ENCODE measurements at regions not wholly inside any gene's neighbourhood (a gene's known extent, or its start where the extent isn't known, plus 50 kb on each side); places are given as distances from the start of the nearest gene placed in this dataset.

GRCh38 chr3:182462152-182462551 lies 331.2 kb upstream of the ATP11B start:
- H2AK9ac ChIP-seq (replicated peaks; ENCODE audit: low read depth, low read length, poor library complexity): no peak overlapping the region
- no peaks in the 10 kb centered on the region for H3K79me1 ChIP-seq (ENCODE audit: low read depth in 1 of 2, low read length in 2 of 2)
- intact Hi-C loops (cut with micrococcal nuclease): no loop called here
- no peak overlapping the region for H3K27ac ChIP-seq (ENCODE audit: insufficient read depth, low read length)
- in situ Hi-C loops (cut with MboI; ENCODE audit: low sequenced_read_pairs): no loop called here
- dilution Hi-C loops (cut with HindIII; ENCODE audit: low sequenced_read_pairs, unreplicated experiment): no loop called here
- no peak overlapping the region for H3K18ac ChIP-seq (ENCODE audit: low read depth, low read length)
- no peak for ATAC-seq (ENCODE audit: low read depth)
- no peak overlapping the region for H3K4me3 ChIP-seq (ENCODE audit: insufficient read depth, low read depth, low read length)
- no peak overlapping the region for H3K4ac ChIP-seq (ENCODE audit: low read depth, low read length)
- H2BK120ac ChIP-seq (ENCODE audit: low read depth, low read length): no peak overlapping the region
- H3K14ac ChIP-seq (replicated peaks; ENCODE audit: low read depth, low read length): no peak overlapping the region
- H4K91ac ChIP-seq (ENCODE audit: insufficient read depth, low read depth, low read length): no peak overlapping the region
- H3K56ac ChIP-seq (ENCODE audit: extremely low read depth, insufficient read depth, low read length): no peak overlapping the region
- H2AFZ ChIP-seq (replicated peaks; ENCODE audit: low read length, poor library complexity): no peak overlapping the region
- DNase-seq: no peak
- H2BK15ac ChIP-seq (ENCODE audit: low read depth, low read length): no peak overlapping the region
- H3K4me2 ChIP-seq (ENCODE audit: low read depth, low read length): no peak overlapping the region
- no peaks in the 10 kb centered on the region for H4K20me1 ChIP-seq (ENCODE audit: insufficient read depth, low read length)
- TF ChIP-seq SMC3 (IDR thresholded peaks at IDR 0.05; ENCODE audit: low read depth, low read length): no peak
- TF ChIP-seq CEBPB (IDR thresholded peaks at IDR 0.05; ENCODE audit: low read depth, low read length): no peak
- TF ChIP-seq POLR2A (IDR thresholded peaks at IDR 0.05; ENCODE audit: low read depth, low read length): no peak
- TF ChIP-seq MAZ (IDR thresholded peaks at IDR 0.05; ENCODE audit: borderline replicate concordance, low read depth, low read length): no peak
- no peak for TF ChIP-seq CHD1 (IDR thresholded peaks at IDR 0.05; ENCODE audit: low read depth, low read length)
- no peak for TF ChIP-seq CTCF (conservative IDR thresholded peaks at IDR 0.05; ENCODE audit: low read depth, low read length)
- TF ChIP-seq NFE2L2 (IDR thresholded peaks at IDR 0.05; ENCODE audit: low read depth, low read length): no peak
- no peak for TF ChIP-seq RCOR1 (IDR thresholded peaks at IDR 0.05; ENCODE audit: insufficient replicate concordance, low read length)
- TF ChIP-seq MXI1 (IDR thresholded peaks at IDR 0.05; ENCODE audit: borderline replicate concordance, low read depth, low read length): no peak
- TF ChIP-seq, protein P1, sequence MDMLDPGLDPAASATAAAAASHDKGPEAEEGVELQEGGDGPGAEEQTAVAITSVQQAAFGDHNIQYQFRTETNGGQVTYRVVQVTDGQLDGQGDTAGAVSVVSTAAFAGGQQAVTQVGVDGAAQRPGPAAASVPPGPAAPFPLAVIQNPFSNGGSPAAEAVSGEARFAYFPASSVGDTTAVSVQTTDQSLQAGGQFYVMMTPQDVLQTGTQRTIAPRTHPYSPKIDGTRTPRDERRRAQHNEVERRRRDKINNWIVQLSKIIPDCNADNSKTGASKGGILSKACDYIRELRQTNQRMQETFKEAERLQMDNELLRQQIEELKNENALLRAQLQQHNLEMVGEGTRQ (IDR thresholded peaks at IDR 0.05; ENCODE audit: low read depth, low read length): no peak
- TF ChIP-seq RFX5 (IDR thresholded peaks at IDR 0.05; ENCODE audit: low read depth, low read length): no peak
- no peak for TF ChIP-seq BHLHE40 (IDR thresholded peaks at IDR 0.05; ENCODE audit: low read depth, low read length)
- no peak for TF ChIP-seq MAFK (IDR thresholded peaks at IDR 0.05; ENCODE audit: low read depth, low read length)
- TF ChIP-seq RAD21 (IDR thresholded peaks at IDR 0.05; ENCODE audit: low read length): no peak
- no peak for TF ChIP-seq FOS (IDR thresholded peaks at IDR 0.05; ENCODE audit: low read depth, low read length)
- TF ChIP-seq, protein P2, sequence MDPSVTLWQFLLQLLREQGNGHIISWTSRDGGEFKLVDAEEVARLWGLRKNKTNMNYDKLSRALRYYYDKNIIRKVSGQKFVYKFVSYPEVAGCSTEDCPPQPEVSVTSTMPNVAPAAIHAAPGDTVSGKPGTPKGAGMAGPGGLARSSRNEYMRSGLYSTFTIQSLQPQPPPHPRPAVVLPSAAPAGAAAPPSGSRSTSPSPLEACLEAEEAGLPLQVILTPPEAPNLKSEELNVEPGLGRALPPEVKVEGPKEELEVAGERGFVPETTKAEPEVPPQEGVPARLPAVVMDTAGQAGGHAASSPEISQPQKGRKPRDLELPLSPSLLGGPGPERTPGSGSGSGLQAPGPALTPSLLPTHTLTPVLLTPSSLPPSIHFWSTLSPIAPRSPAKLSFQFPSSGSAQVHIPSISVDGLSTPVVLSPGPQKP (IDR thresholded peaks at IDR 0.05; ENCODE audit: borderline replicate concordance, low read depth, low read length): no peak
- no peaks in the 10 kb centered on the region for H3K9me1 ChIP-seq (ENCODE audit: insufficient read depth, low read length)
- H2BK5ac ChIP-seq (ENCODE audit: low read depth, low read length, poor library complexity, severe bottlenecking): no peak overlapping the region
- no peak overlapping the region for H3K9ac ChIP-seq (ENCODE audit: low read depth, low read length)
- H4K8ac ChIP-seq (ENCODE audit: low read depth in 2 of 2, low read length in 2 of 2): no peak overlapping the region
- CTCF ChIA-PET: no interaction called here
- POLR2A ChIA-PET (ENCODE audit: unreplicated experiment): no interaction called here
- no peaks in the 10 kb centered on the region for H3K27me3 ChIP-seq (ENCODE audit: control insufficient read depth, insufficient read depth, low read length)
- H2BK20ac ChIP-seq (ENCODE audit: low read depth, low read length): no peak overlapping the region
- no peaks in the 10 kb centered on the region for H3K4me1 ChIP-seq (ENCODE audit: control insufficient read depth, insufficient read depth, low read length)
- H3K36me3 ChIP-seq (ENCODE audit: control insufficient read depth, insufficient read depth, low read length): no peaks in the 10 kb centered on the region
- no peak overlapping the region for H2AK5ac ChIP-seq (ENCODE audit: low read depth, low read length)
- H3K9me3 ChIP-seq (ENCODE audit: control insufficient read depth, insufficient read depth, low read length): peaks cover 4% of the 10 kb centered on the region
- no peak overlapping the region for H4K5ac ChIP-seq (ENCODE audit: low read depth, low read length)
- no TSS peak for BruUV-seq (replicated peaks)
- H3K23ac ChIP-seq (ENCODE audit: low read depth, low read length): no peak overlapping the region
